ENCODE measurements at regions not wholly inside any gene's neighbourhood (a gene's known extent, or its start where the extent isn't known, plus 50 kb on each side); places are given as distances from the start of the nearest gene placed in this dataset.

DNA sequence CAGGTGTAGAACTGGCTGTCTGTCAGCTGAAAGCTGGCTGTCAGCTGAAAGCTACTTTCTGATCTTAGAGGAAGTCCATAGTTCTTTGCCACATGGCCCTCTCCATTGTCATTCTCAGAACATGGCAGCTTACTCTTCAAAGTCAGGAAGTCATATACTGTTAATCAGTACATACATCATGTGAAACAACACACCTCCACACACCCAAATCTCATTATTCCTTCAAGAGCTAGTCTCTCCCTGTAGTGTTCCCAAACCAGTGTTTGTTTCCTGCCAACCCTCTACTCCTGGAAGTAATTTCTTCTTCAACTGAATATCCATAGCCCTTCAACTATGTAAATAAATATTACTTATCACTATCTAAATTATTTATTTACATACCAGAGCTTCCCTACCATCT lies 58.9 kb downstream of the OR5AK2 start:
- H3K9me3 ChIP-seq = no peaks in the 10 kb centered on the region
- FAIRE-seq (no peak), DNase-seq (no peak), ATAC-seq (no peak)
- intact Hi-C loops (cut with DNase I) = no loop called here
- H3K27me3 ChIP-seq = no peaks in the 10 kb centered on the region
- no peaks in the 10 kb centered on the region for H3K36me3 ChIP-seq
- no peak for TF ChIP-seq CTCF (IDR thresholded peaks at IDR 0.05)
- no peak overlapping the region for H3K27ac ChIP-seq
- H3K4me3 ChIP-seq = no peak overlapping the region
- H3K4me1 ChIP-seq = no peaks in the 10 kb centered on the region

- WGBS, 2 donors = 67 to 78% methylated on average over 4 of the region's 4 CpGs
- no peaks in the 10 kb centered on the region for H3K36me3 ChIP-seq
- TF ChIP-seq CTCF (IDR thresholded peaks at IDR 0.05) = no peak
- FAIRE-seq = no peak
- intact Hi-C loops (cut with DNase I) = no loop called here
- H3K27ac ChIP-seq = no peak overlapping the region
- H3K4me3 ChIP-seq = no peak overlapping the region
- H3K4me1 ChIP-seq = no peaks in the 10 kb centered on the region
- no peaks in the 10 kb centered on the region for H3K9me3 ChIP-seq
- no peak for DNase-seq
- no peaks in the 10 kb centered on the region for H3K27me3 ChIP-seq
- ATAC-seq = no peak
Observed at GRCh38 chr11:57049749-57050148, 61.0 kb downstream of the OR5AK2 start.

DNA sequence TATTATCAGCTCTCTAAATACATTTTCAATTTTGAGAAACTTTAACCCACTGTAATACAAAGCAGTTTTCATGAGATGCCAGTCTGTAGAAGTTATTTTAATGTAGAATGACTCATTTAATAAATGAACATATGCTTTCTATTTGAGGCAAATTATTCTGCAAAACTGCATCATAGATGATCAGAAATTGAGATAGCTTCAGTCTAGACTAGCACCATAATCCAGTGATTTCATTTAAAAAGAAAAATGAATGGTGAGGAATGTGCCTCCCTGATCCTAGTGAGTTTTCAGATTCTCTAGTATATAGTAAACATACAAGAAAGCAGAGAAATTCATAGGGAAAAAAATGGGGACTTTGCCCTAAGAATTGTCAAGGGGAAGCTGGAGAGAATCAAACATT lies 66.1 kb downstream of the OR5AK2 start:
- no peak overlapping the region for H3K27ac ChIP-seq
- H3K36me3 ChIP-seq = no peaks in the 10 kb centered on the region
- intact Hi-C loops (cut with DNase I) = no loop called here
- ATAC-seq (no peak), DNase-seq (no peak), FAIRE-seq (no peak)
- no peaks in the 10 kb centered on the region for H3K4me1 ChIP-seq
- H3K4me3 ChIP-seq = no peak overlapping the region
- H3K9me3 ChIP-seq = no peaks in the 10 kb centered on the region
- no peak for TF ChIP-seq CTCF (IDR thresholded peaks at IDR 0.05)
- H3K27me3 ChIP-seq = no peaks in the 10 kb centered on the region

GRCh38 chr11:57055744-57056143 lies 67.0 kb downstream of the OR5AK2 start:
- no peak for DNase-seq
- no peak for TF ChIP-seq CTCF (IDR thresholded peaks at IDR 0.05)
- WGBS, 2 donors = 76 to 87% methylated on average over 2 of the region's 2 CpGs
- H3K9me3 ChIP-seq = no peaks in the 10 kb centered on the region
- no peaks in the 10 kb centered on the region for H3K36me3 ChIP-seq
- no peaks in the 10 kb centered on the region for H3K4me1 ChIP-seq
- no peak overlapping the region for H3K4me3 ChIP-seq
- H3K27ac ChIP-seq = no peak overlapping the region
- intact Hi-C loops (cut with DNase I) = no loop called here
- ATAC-seq = no peak
- no peaks in the 10 kb centered on the region for H3K27me3 ChIP-seq
- no peak for FAIRE-seq

DNA sequence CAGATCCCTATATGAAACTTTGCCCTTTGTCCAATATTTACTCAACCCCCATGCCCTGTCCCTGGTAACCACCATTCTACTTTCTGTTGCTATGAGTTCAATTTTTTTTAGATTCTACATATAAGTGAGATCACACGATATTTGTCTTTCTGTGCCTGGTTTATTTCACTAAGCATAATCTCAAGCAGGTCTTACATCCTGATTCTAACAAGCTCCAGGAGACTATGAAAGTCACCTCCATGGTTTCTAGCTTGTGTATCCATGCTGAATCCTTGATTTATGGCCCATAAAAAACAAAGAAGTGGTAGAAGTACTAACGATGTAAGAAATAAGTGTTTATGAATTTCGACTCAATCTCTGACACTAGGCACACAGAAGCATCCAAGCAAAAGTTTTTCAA lies 68.0 kb downstream of the OR5AK2 start:
- ATAC-seq (no peak), FAIRE-seq (no peak), DNase-seq (no peak)
- no peaks in the 10 kb centered on the region for H3K36me3 ChIP-seq
- intact Hi-C loops (cut with DNase I) = no loop called here
- no peak overlapping the region for H3K27ac ChIP-seq
- TF ChIP-seq CTCF (IDR thresholded peaks at IDR 0.05) = no peak
- no peaks in the 10 kb centered on the region for H3K4me1 ChIP-seq
- H3K27me3 ChIP-seq = no peaks in the 10 kb centered on the region
- H3K9me3 ChIP-seq = no peaks in the 10 kb centered on the region
- 43 to 52% methylated on average over 3 of the region's 3 CpGs for WGBS, 2 donors
- no peak overlapping the region for H3K4me3 ChIP-seq

All from pancreas (tissue), 10 donors.